ENCODE measurements at regions not wholly inside any gene's neighbourhood (a gene's known extent, or its start where the extent isn't known, plus 50 kb on each side); places are given as distances from the start of the nearest gene placed in this dataset.
"Not testable (repeated sequence)": the region's sequence is repeated elsewhere in the genome, so short reads cannot be mapped to it uniquely, and the experiment has no call there.

DNA sequence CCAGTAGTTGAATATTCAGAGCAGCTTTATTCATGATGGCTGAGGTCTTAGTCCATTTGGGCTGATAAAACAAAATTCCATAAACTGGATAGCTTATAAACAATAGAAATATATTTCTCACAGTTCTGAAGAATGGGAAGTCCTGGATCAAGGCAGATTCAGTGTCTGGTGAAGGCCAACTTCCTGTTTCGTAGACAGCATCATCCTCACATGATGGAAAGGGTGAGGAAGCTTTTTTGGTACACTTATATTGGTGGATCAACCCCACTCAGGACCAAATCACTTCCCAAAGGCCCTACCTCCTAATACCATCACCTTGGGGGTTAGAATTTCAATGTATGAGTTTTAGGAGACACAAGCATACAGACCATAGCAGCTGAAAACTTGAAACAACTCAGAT is 224.2 kb downstream of the CYB561 start:
- CTCF ChIA-PET: interaction anchor here (1.8 kb wide), 1 partner anchor 10 kb away, joined by 5 read pairs; no protein-coding TSS in a partner anchor
- ATAC-seq: no peak

GRCh38 chr17:63222655-63223054 is 223.5 kb downstream of the CYB561 start:
- H3K27me3 Mint-ChIP-seq: no peaks in the 10 kb centered on the region
- ChIA-PET CTCF (interaction anchor here (1.0 to 1.8 kb wide), 2 partner anchors 9 to 10 kb away, joined by 3 to 5 read pairs; no protein-coding TSS in a partner anchor), POLR2A (no interaction called here)
- intact Hi-C loops (cut with micrococcal nuclease): no loop called here
- H3K4me1 Mint-ChIP-seq (ENCODE audit: low read depth): no peaks in the 10 kb centered on the region
- TF ChIP-seq, protein P1, sequence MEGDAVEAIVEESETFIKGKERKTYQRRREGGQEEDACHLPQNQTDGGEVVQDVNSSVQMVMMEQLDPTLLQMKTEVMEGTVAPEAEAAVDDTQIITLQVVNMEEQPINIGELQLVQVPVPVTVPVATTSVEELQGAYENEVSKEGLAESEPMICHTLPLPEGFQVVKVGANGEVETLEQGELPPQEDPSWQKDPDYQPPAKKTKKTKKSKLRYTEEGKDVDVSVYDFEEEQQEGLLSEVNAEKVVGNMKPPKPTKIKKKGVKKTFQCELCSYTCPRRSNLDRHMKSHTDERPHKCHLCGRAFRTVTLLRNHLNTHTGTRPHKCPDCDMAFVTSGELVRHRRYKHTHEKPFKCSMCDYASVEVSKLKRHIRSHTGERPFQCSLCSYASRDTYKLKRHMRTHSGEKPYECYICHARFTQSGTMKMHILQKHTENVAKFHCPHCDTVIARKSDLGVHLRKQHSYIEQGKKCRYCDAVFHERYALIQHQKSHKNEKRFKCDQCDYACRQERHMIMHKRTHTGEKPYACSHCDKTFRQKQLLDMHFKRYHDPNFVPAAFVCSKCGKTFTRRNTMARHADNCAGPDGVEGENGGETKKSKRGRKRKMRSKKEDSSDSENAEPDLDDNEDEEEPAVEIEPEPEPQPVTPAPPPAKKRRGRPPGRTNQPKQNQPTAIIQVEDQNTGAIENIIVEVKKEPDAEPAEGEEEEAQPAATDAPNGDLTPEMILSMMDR (IDR thresholded peaks at IDR 0.05): no peak
- ATAC-seq (peak; percentile 51), DNase-seq (peak; percentile 48)
- no peak overlapping the region for H3K4me3 Mint-ChIP-seq
- peaks cover 4% of the 10 kb centered on the region for H3K9me3 Mint-ChIP-seq
- H3K27ac Mint-ChIP-seq: no peak overlapping the region
- H3K36me3 Mint-ChIP-seq (ENCODE audit: low read depth): peaks cover 2% of the 10 kb centered on the region

More for the DNA sequence above, 224.2 kb downstream of the CYB561 start:
- DNase-seq: no peak
- TF ChIP-seq, protein P1 (IDR thresholded peaks at IDR 0.05): no peak
- intact Hi-C loops (cut with micrococcal nuclease): no loop called here
- no peak overlapping the region for H3K27ac Mint-ChIP-seq
- H3K27me3 Mint-ChIP-seq: no peaks in the 10 kb centered on the region
- H3K36me3 Mint-ChIP-seq (ENCODE audit: low read depth): peaks cover 2% of the 10 kb centered on the region
- no peaks in the 10 kb centered on the region for H3K4me1 Mint-ChIP-seq (ENCODE audit: low read depth)
- POLR2A ChIA-PET: no interaction called here
- peaks cover 4% of the 10 kb centered on the region for H3K9me3 Mint-ChIP-seq
- H3K4me3 Mint-ChIP-seq: no peak overlapping the region

GRCh38 chr17:63223212-63223911 is 222.7 kb downstream of the CYB561 start:
- TF ChIP-seq, protein P1 (IDR thresholded peaks at IDR 0.05): no peak
- no peak for DNase-seq
- ChIA-PET POLR2A (interaction anchor here (1.2 kb wide), 1 partner anchor 15 kb away, joined by 3 read pairs; no protein-coding TSS in a partner anchor), CTCF (interaction anchor here (1.0 to 1.8 kb wide), 2 partner anchors 9 to 11 kb away, joined by 3 to 5 read pairs; no protein-coding TSS in a partner anchor)
- intact Hi-C loops (cut with micrococcal nuclease): no loop called here
- Mint-ChIP-seq H3K27ac (no peak overlapping the region), H3K36me3 (ENCODE audit: low read depth) (peaks cover 2% of the 10 kb centered on the region), H3K4me3 (no peak overlapping the region), H3K9me3 (peaks cover 4% of the 10 kb centered on the region), H3K4me1 (ENCODE audit: low read depth) (no peaks in the 10 kb centered on the region), H3K27me3 (no peaks in the 10 kb centered on the region)
- ATAC-seq: no peak

DNA sequence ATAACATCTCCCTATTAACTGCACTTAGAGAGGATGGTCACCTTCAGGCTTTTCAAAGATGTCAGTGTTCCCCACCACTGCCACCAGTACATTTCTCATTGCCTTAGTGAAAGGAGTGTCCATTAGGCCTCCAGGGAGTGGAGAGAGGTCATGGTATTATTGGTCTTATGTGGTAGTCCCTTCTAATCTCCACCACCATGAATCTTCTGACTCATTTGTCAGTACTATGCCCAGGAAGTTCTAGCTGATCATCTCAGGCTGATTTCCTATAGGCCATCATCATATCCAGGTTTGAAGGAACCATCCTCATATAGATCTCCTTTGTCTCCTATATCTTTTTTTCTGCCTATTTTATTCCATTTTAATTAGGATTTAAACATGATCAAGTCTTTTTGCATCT is 221.5 kb downstream of the CYB561 start:
- Mint-ChIP-seq H3K4me1 (ENCODE audit: low read depth) (no peaks in the 10 kb centered on the region), H3K4me3 (no peak overlapping the region), H3K36me3 (ENCODE audit: low read depth) (peaks cover 2% of the 10 kb centered on the region), H3K27me3 (no peaks in the 10 kb centered on the region), H3K27ac (no peak overlapping the region), H3K9me3 (peaks cover 10% of the 10 kb centered on the region)
- TF ChIP-seq, protein P1 (IDR thresholded peaks at IDR 0.05): no peak
- POLR2A ChIA-PET: no interaction called here
- DNase-seq: no peak
- no peak for ATAC-seq
- CTCF ChIA-PET: no interaction called here
- intact Hi-C loops (cut with micrococcal nuclease): no loop called here

DNA sequence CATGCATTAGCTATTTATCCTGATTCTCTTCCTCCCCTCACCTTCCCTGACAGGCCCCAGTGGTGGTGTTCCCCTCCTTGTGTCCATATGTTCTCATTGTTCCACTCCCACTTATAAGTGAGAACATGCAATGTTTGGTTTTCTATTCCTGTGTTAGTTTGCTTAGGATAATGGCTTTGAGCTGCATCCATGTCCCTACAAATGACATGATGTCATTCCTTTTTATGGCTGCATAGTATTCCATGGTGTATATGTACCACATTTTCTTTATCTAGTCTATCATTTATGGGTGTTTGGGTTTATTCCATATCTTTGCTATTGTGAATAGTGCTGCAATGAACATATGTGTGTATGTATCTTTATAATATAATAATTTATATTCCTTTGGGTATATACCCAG is 219.4 kb downstream of the CYB561 start:
- POLR2A ChIA-PET; intact Hi-C loops (cut with micrococcal nuclease); H3K27me3 Mint-ChIP-seq; DNase-seq; CTCF ChIA-PET; ATAC-seq; H3K4me1 Mint-ChIP-seq (ENCODE audit: low read depth); H3K27ac Mint-ChIP-seq; H3K4me3 Mint-ChIP-seq: not testable (repeated sequence)
- peaks cover 22% of the 10 kb centered on the region for H3K9me3 Mint-ChIP-seq
- H3K36me3 Mint-ChIP-seq (ENCODE audit: low read depth): peaks cover 10% of the 10 kb centered on the region

DNA sequence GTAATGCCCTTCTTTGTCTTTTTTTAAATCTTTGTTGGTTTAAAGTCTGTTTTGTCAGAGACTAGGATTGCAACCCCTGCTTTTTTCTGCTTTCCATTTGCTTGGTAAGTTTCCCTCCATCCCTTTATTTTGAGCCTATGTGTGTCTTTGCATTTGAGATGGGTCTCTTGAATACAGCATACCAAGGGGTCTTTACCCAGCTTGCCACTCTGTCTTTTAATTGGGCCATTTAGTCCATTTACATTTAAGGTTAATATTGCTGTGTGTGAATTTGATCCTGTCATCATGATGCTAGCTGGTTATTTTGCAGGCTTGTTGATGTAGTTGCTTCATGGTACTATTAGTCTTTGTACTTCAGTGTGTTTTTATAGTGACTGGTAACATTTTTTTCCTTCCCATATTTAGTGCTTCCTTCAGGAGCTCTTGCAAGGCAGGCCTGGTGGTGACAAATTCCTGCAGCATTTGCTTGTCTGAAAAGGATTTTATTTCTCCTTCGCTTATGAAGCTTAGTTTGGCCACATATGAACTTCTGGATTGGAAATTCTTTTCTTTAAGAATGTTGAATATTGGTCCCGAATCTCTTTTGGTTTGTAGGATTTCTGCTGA is 215.0 kb downstream of the CYB561 start:
- Mint-ChIP-seq H3K9me3 (peaks cover 28% of the 10 kb centered on the region), H3K36me3 (ENCODE audit: low read depth) (peaks cover 14% of the 10 kb centered on the region)
- H3K27me3 Mint-ChIP-seq; DNase-seq; H3K4me3 Mint-ChIP-seq; H3K27ac Mint-ChIP-seq; ATAC-seq; H3K4me1 Mint-ChIP-seq (ENCODE audit: low read depth); intact Hi-C loops (cut with micrococcal nuclease): not testable (repeated sequence)
- POLR2A ChIA-PET: interaction anchor here (2.1 kb wide), 1 partner anchor 9 kb away, joined by 6 read pairs; no protein-coding TSS in a partner anchor
- CTCF ChIA-PET: interaction anchor here (1.5 kb wide), 1 partner anchor 9 kb away, joined by 5 read pairs; no protein-coding TSS in a partner anchor

Measured in activated CD8-positive, alpha-beta T cell treated with anti-CD3 and anti-CD28 coated beads for 36 hours (primary cell).